ENCODE measurements at regions not wholly inside any gene's neighbourhood (a gene's known extent, or its start where the extent isn't known, plus 50 kb on each side); places are given as distances from the start of the nearest gene placed in this dataset.

- Mint-ChIP-seq H3K27ac (no peak overlapping the region), H3K9me3 (peaks cover 0 to 3% (median 0%) of the 10 kb centered on the region in 7 donors), H3K27me3 (ENCODE audit: low read depth in 3 of 3) (peaks cover 26 to 45% (median 33%) of the 10 kb centered on the region in 3 donors), H3K4me3 (peak overlapping the region in 1 of 2 donors; percentile 61), H3K36me3 (no peaks in the 10 kb centered on the region), H3K4me1 (peaks cover 37% of the 10 kb centered on the region)
- no peak overlapping the region for H2AFZ ChIP-seq (ENCODE audit: insufficient read depth, low read depth, low read length, poor library complexity, severe bottlenecking)
- peaks cover 26 to 34% of the 10 kb centered on the region in 2 donors for H3K27me3 ChIP-seq (ENCODE audit: control insufficient read depth in 2 of 2, insufficient read depth in 2 of 2, low read length in 2 of 2)
- H3K4me1 ChIP-seq (ENCODE audit: control insufficient read depth in 1 of 2, insufficient read depth in 2 of 2, low read length in 2 of 2) = peaks cover 34 to 35% of the 10 kb centered on the region in 2 donors
- no peak for TF ChIP-seq CTCF (IDR thresholded peaks at IDR 0.05)
- 100% methylated on average over 1 of the region's 1 CpG for WGBS (ENCODE audit: insufficient coverage)
- H3K79me2 ChIP-seq (ENCODE audit: insufficient read depth, low read length) = no peaks in the 10 kb centered on the region
- no peak overlapping the region for H3K4me3 ChIP-seq (replicated peaks in 1 of 3; ENCODE audit: low read depth in 2 of 3, low read length in 3 of 3)
- no peak for DNase-seq
- no peaks in the 10 kb centered on the region for H3K9me3 ChIP-seq (replicated peaks in 1 of 2; ENCODE audit: control insufficient read depth in 1 of 2, insufficient read depth in 1 of 2, low read length in 2 of 2)
- no peak overlapping the region for H3K27ac ChIP-seq (ENCODE audit: low read depth in 1 of 2, low read length in 2 of 2)
- H3K36me3 ChIP-seq (replicated peaks in 1 of 2; ENCODE audit: control insufficient read depth in 1 of 2, insufficient read depth in 2 of 2, low read length in 2 of 2) = no peaks in the 10 kb centered on the region
- H4K20me1 ChIP-seq (ENCODE audit: insufficient read depth, low read length) = no peaks in the 10 kb centered on the region
- H3K4me2 ChIP-seq (replicated peaks; ENCODE audit: extremely low read depth, low read length, poor library complexity, severe bottlenecking) = no peak overlapping the region
- no peak overlapping the region for H3K9ac ChIP-seq (ENCODE audit: insufficient read depth, low read length, poor library complexity, severe bottlenecking)
- intact Hi-C loops (cut with micrococcal nuclease) = no loop called here
These were observed 334.2 kb downstream of the MAFB start for GRCh38 chr20:40354880-40355279.

GRCh38 chr20:40343390-40343789 is 345.6 kb downstream of the MAFB start:
- Histone ChIP-seq H2AFZ (ENCODE audit: insufficient read depth, low read depth, low read length, poor library complexity, severe bottlenecking) (no peak overlapping the region), H4K20me1 (ENCODE audit: insufficient read depth, low read length) (no peaks in the 10 kb centered on the region), H3K4me1 (ENCODE audit: control insufficient read depth in 1 of 2, insufficient read depth in 2 of 2, low read length in 2 of 2) (peaks cover 19 to 22% of the 10 kb centered on the region in 2 donors), H3K27me3 (ENCODE audit: control insufficient read depth in 2 of 2, insufficient read depth in 2 of 2, low read length in 2 of 2) (peaks cover 0 to 3% of the 10 kb centered on the region in 2 donors), H3K27ac (ENCODE audit: low read depth in 1 of 2, low read length in 2 of 2) (no peak overlapping the region), H3K9ac (ENCODE audit: insufficient read depth, low read length, poor library complexity, severe bottlenecking) (no peak overlapping the region), H3K36me3 (replicated peaks in 1 of 2; ENCODE audit: control insufficient read depth in 1 of 2, insufficient read depth in 2 of 2, low read length in 2 of 2) (no peaks in the 10 kb centered on the region), H3K79me2 (ENCODE audit: insufficient read depth, low read length) (no peaks in the 10 kb centered on the region), H3K4me3 (replicated peaks in 1 of 3; ENCODE audit: low read depth in 2 of 3, low read length in 3 of 3) (no peak overlapping the region), H3K4me2 (replicated peaks; ENCODE audit: extremely low read depth, low read length, poor library complexity, severe bottlenecking) (no peak overlapping the region), H3K9me3 (replicated peaks in 1 of 2; ENCODE audit: control insufficient read depth in 1 of 2, insufficient read depth in 1 of 2, low read length in 2 of 2) (peaks cover 11 to 27% of the 10 kb centered on the region in 2 donors)
- H3K27me3 Mint-ChIP-seq (ENCODE audit: low read depth in 3 of 3) = peaks cover under 1 to 7% (median 5%) of the 10 kb centered on the region in 3 donors
- H3K36me3 Mint-ChIP-seq = peaks cover 10 to 22% of the 10 kb centered on the region in 2 donors
- H3K9me3 Mint-ChIP-seq = peaks cover 20 to 36% (median 27%) of the 10 kb centered on the region in 7 donors
- intact Hi-C loops (cut with micrococcal nuclease) = loop anchor here in 1 of 2 donors (5.0 kb wide), 2 partner anchors 149 to 164 kb away; no protein-coding TSS in a partner anchor
- no peak overlapping the region for H3K4me3 Mint-ChIP-seq
- no peak for TF ChIP-seq CTCF (IDR thresholded peaks at IDR 0.05)
- H3K27ac Mint-ChIP-seq = peak overlapping the region in 1 of 7 donors; percentile 66
- peaks cover 21% of the 10 kb centered on the region for H3K4me1 Mint-ChIP-seq
- no peak for DNase-seq
